GM12864 (cell line): ENCODE measurements at regions not wholly inside any gene's neighbourhood (a gene's known extent, or its start where the extent isn't known, plus 50 kb on each side); places are given as distances from the start of the nearest gene placed in this dataset.

Source experiments
- DNase-seq: peaks from one replicate; pipeline ENCODE4 v3.0.0-alpha.2; 2011; ENCODE audit warnings: low read depth
- H3K4me3 ChIP-seq: 2 replicates; pipeline ENCODE4 v1.5.1; 2011; ENCODE audit warnings: mild to moderate bottlenecking, low read depth, low read length, control low read depth
- CTCF ChIP-seq: IDR thresholded peaks from 2 replicates; pipeline ENCODE4 v1.5.1; 2011; ENCODE audit warnings: low read depth, mild to moderate bottlenecking, moderate library complexity, low read length, control low read depth, inconsistent platforms; ENCODE audit errors: missing control alignments

DNA sequence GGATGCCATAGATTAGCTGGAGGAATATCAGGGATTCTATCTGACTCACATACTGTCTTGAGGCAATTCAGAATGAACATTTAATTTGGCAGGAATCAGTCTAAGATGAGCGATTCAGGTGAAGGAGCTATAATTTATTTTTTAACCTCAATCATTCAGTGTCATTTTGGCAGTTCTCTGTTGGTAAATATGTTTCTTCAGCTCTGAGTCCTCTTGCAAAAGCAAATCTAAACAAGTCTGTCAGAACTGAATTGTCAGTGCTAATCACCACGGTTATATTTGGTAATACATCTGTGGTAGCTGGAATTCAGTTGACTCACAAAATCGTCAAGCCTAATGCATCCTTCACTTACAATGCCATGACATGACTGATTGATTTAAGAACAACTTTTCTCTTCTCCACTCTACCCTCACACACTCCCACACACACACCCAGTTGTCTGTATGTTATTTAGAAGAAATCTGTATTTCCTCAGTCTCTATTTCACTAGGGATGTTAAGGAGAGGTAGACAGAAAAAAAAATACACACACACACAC lies 516.6 kb upstream of the NXPH2 start:
- H3K4me3 ChIP-seq = no peak overlapping the region

DNA sequence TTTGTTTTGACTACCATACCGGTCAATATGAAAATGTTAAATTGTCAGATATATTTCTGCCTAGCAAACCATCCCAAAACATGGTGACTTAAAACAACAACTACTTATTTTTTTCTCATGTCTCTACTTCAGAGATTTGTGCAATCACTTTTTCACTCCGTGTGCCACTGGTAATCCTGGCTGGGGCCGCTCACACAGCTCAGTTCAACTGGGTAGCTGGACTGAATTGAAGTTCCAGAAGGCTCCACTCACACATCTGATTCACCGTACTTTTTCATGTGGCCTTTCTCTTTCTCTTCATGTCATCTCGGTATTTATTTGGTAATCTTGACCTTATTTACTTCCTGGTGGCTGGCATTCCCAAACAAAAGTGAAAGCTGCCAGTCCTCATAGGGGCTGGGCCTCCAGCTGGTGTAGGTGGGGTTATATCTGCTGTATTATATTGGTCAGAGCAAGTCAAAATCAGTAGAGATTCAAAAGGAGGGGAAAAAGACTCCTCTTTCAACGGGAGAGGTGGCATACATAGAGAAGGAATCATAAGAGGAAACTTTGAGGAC lies 513.9 kb upstream of the NXPH2 start:
- no peak overlapping the region for H3K4me3 ChIP-seq
- no peak for DNase-seq
- TF ChIP-seq CTCF = no peak

More for the DNA sequence above, 516.6 kb upstream of the NXPH2 start:
- no peak for TF ChIP-seq CTCF
- DNase-seq = no peak

DNA sequence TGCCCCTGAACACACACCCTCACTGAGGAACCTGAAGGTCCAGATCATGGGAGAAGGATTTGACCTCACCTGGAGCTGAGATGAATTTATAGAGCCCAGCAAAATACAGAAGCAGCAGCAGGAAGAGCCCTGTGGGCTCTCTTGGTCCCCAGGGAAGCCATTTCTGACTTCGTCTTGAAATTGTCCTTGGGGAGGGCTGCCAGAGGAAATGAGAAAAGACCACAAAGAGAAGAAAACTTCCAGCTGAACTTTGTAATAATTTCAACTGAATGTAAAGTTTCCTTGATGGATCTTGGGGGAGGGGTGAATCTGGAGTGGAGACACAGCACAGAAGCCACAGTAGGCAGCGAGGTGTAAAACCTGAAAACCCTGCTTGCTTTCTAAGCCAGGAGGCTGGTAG lies 500.9 kb upstream of the NXPH2 start:
- DNase-seq = no peak
- no peak overlapping the region for H3K4me3 ChIP-seq
- no peak for TF ChIP-seq CTCF

- no peak for TF ChIP-seq CTCF
- no peak for DNase-seq
These were observed 491.7 kb upstream of the NXPH2 start for GRCh38 chr2:139271879-139272278.

GRCh38 chr2:139271149-139271548 lies 491.0 kb upstream of the NXPH2 start:
- no peak for DNase-seq
- no peak overlapping the region for H3K4me3 ChIP-seq
- TF ChIP-seq CTCF = no peak

More at GRCh38 chr2:139271879-139272278, 491.7 kb upstream of the NXPH2 start:
- H3K4me3 ChIP-seq = no peak overlapping the region

GRCh38 chr2:139260052-139260430 lies 479.9 kb upstream of the NXPH2 start:
- TF ChIP-seq CTCF = no peak

GRCh38 chr2:139259422-139260051 lies 479.3 kb upstream of the NXPH2 start:
- no peak for TF ChIP-seq CTCF
- H3K4me3 ChIP-seq = no peak overlapping the region
- no peak for DNase-seq

More at GRCh38 chr2:139260052-139260430, 479.9 kb upstream of the NXPH2 start:
- no peak for DNase-seq
- H3K4me3 ChIP-seq = no peak overlapping the region
